Hepatic stellate cell (primary cell): ENCODE measurements at regions not wholly inside any gene's neighbourhood (a gene's known extent, or its start where the extent isn't known, plus 50 kb on each side); places are given as distances from the start of the nearest gene placed in this dataset.

Experiments
- DNase-seq: peaks from one replicate; pipeline ENCODE4 v3.0.0; 2011; ENCODE audit warnings: low spot score

- DNase-seq = no peak
These were observed 507.8 kb downstream of the FBXO15 start for GRCh38 chr18:73639788-73640187.

- DNase-seq = no peak
These were observed 508.9 kb downstream of the FBXO15 start for GRCh38 chr18:73638709-73639108.

- no peak for DNase-seq
These were observed 511.3 kb downstream of the FBXO15 start for GRCh38 chr18:73636355-73636754.

GRCh38 chr18:73626859-73627258 is 520.8 kb downstream of the FBXO15 start:
- no peak for DNase-seq

- no peak for DNase-seq
These were observed 521.4 kb downstream of the FBXO15 start for GRCh38 chr18:73626221-73626620.

- DNase-seq = no peak
These were observed 526.5 kb downstream of the FBXO15 start for GRCh38 chr18:73621091-73621490.

- no peak for DNase-seq
These were observed 529.7 kb downstream of the FBXO15 start for GRCh38 chr18:73617981-73618380.

GRCh38 chr18:73615506-73615905 is 532.1 kb downstream of the FBXO15 start:
- DNase-seq = no peak

GRCh38 chr18:73614812-73615211 is 532.8 kb downstream of the FBXO15 start:
- no peak for DNase-seq

- no peak for DNase-seq
These were observed 533.8 kb downstream of the FBXO15 start for GRCh38 chr18:73613706-73614340.

GRCh38 chr18:73597832-73598615 is 549.6 kb downstream of the FBXO15 start:
- DNase-seq = no peak

- no peak for DNase-seq
These were observed 552.9 kb downstream of the FBXO15 start for GRCh38 chr18:73594749-73595148.

- DNase-seq = no peak
These were observed 554.4 kb downstream of the FBXO15 start for GRCh38 chr18:73593207-73593606.

GRCh38 chr18:73590950-73591349 is 556.7 kb downstream of the FBXO15 start:
- no peak for DNase-seq

- DNase-seq = no peak
These were observed 567.9 kb downstream of the FBXO15 start for GRCh38 chr18:73579698-73580097.

- DNase-seq = no peak
These were observed 570.3 kb downstream of the FBXO15 start for GRCh38 chr18:73577365-73577764.

- DNase-seq = no peak
These were observed 583.6 kb downstream of the FBXO15 start for GRCh38 chr18:73563901-73564472.

GRCh38 chr18:73563345-73563744 is 584.3 kb downstream of the FBXO15 start:
- no peak for DNase-seq

GRCh38 chr18:73556904-73557303 is 590.7 kb downstream of the FBXO15 start:
- DNase-seq = no peak

GRCh38 chr18:73552171-73552570 is 595.5 kb downstream of the FBXO15 start:
- no peak for DNase-seq

- DNase-seq = no peak
These were observed 596.4 kb downstream of the FBXO15 start for GRCh38 chr18:73551211-73551610.

GRCh38 chr18:73549236-73549635 is 598.4 kb downstream of the FBXO15 start:
- no peak for DNase-seq

GRCh38 chr18:73545472-73545871 is 602.2 kb downstream of the FBXO15 start:
- no peak for DNase-seq
